ENCODE measurements at regions not wholly inside any gene's neighbourhood (a gene's known extent, or its start where the extent isn't known, plus 50 kb on each side); places are given as distances from the start of the nearest gene placed in this dataset.

- TF ChIP-seq CTCF (IDR thresholded peaks at IDR 0.05; ENCODE audit: low read depth, low read length, poor library complexity, severe bottlenecking): no peak
- TF ChIP-seq EZH2phosphoT487 (IDR thresholded peaks at IDR 0.05; ENCODE audit: borderline replicate concordance, low read length): no peak
Measured at GRCh38 chrX:25206778-25207177, 191.0 kb upstream of the ARX start.
